ENCODE measurements at regions not wholly inside any gene's neighbourhood (a gene's known extent, or its start where the extent isn't known, plus 50 kb on each side); places are given as distances from the start of the nearest gene placed in this dataset.

GRCh38 chr16:27645396-27645795 is 95.5 kb downstream of the KATNIP start:
- intact Hi-C loops (cut with micrococcal nuclease) (loop anchor here (10.0 kb wide), 1 partner anchor 329 kb away; no protein-coding TSS in a partner anchor), in situ Hi-C loops (cut with MboI) (no loop called here)
- no peak for ATAC-seq
- no peaks in the 10 kb centered on the region for H3K36me3 ChIP-seq (ENCODE audit: control insufficient read depth, insufficient read depth, low read length)
- CTCF ChIA-PET (ENCODE audit: low intra/inter-chr PET ratio): interaction anchor here (0.6 kb wide), 1 partner anchor 222 kb away, joined by 4 read pairs; no protein-coding TSS in a partner anchor
- POLR2A ChIA-PET: no interaction called here
- no peaks in the 10 kb centered on the region for H3K9me1 ChIP-seq (ENCODE audit: control insufficient read depth, insufficient read depth, low read length)
- H3K4me1 ChIP-seq (replicated peaks in 1 of 2; ENCODE audit: control insufficient read depth in 2 of 2, insufficient read depth in 2 of 2, low read length in 2 of 2): no peaks in the 10 kb centered on the region; a peak in 1 of 5 replicates
- 79% methylated on average over 5 of the region's 5 CpGs for WGBS (ENCODE audit: insufficient coverage, low coverage, missing lambda C conversion rate)
- no peak for FAIRE-seq
- no peaks in the 10 kb centered on the region for H3K79me2 ChIP-seq (ENCODE audit: control insufficient read depth, insufficient read depth, low read length)
- no peak overlapping the region for H3K4me3 ChIP-seq
- 0 out of 2 replicates have a peak, but pooled peaks cover 5% of the 10 kb centered on the region for H4K20me1 ChIP-seq (replicated peaks; ENCODE audit: control insufficient read depth, insufficient read depth, low read length)
- no peaks in the 10 kb centered on the region for H3K27me3 ChIP-seq (ENCODE audit: control insufficient read depth in 2 of 2, insufficient read depth in 2 of 2, low read length in 2 of 2)
- no TSS peak for BruUV-seq (replicated peaks)
- DNase-seq (ENCODE audit: extremely low read depth in 1 of 4, low spot score in 3 of 4): no peak
- no peak overlapping the region for H3K4me2 ChIP-seq (ENCODE audit: insufficient read depth, low read length)
- H3K9ac ChIP-seq (ENCODE audit: insufficient read depth in 1 of 2, low read depth in 2 of 2, low read length in 2 of 2): no peak overlapping the region
- H3K27ac ChIP-seq (ENCODE audit: extremely low read depth, low read depth, low read length): no peak overlapping the region
- H2AFZ ChIP-seq (ENCODE audit: low read depth, low read length): no peak overlapping the region
- H3K9me3 ChIP-seq (replicated peaks; ENCODE audit: control insufficient read depth, insufficient read depth, low read depth, low read length): no peaks in the 10 kb centered on the region
- TF ChIP-seq ZNF232 (CRISPR knock-in tag; IDR thresholded peaks at IDR 0.05): no peak
- no peak for TF ChIP-seq ZNF407 (IDR thresholded peaks at IDR 0.05; ENCODE audit: low read depth)
- TF ChIP-seq ATF1 (CRISPR knock-in tag; IDR thresholded peaks at IDR 0.05): no peak
- no peak for TF ChIP-seq ATF1 (tag; IDR thresholded peaks at IDR 0.05)
- no peak for TF ChIP-seq RNF2 (IDR thresholded peaks at IDR 0.05)
- no peak for TF ChIP-seq IRF9 (tag; IDR thresholded peaks at IDR 0.05)
- TF ChIP-seq ATF2 (CRISPR knock-in tag; IDR thresholded peaks at IDR 0.05): no peak
- no peak for TF ChIP-seq BRF2 (IDR thresholded peaks at IDR 0.05; ENCODE audit: borderline replicate concordance, insufficient read depth, insufficient read length)
- no peak for TF ChIP-seq ZBTB1 (CRISPR knock-in tag; IDR thresholded peaks at IDR 0.05; ENCODE audit: borderline replicate concordance, low read depth)
- TF ChIP-seq ZSCAN32 (CRISPR knock-in tag; IDR thresholded peaks at IDR 0.05): no peak
- no peak for TF ChIP-seq C11orf30 (IDR thresholded peaks at IDR 0.05; ENCODE audit: low read depth)
